ENCODE measurements at regions not wholly inside any gene's neighbourhood (a gene's known extent, or its start where the extent isn't known, plus 50 kb on each side); places are given as distances from the start of the nearest gene placed in this dataset.

DNA sequence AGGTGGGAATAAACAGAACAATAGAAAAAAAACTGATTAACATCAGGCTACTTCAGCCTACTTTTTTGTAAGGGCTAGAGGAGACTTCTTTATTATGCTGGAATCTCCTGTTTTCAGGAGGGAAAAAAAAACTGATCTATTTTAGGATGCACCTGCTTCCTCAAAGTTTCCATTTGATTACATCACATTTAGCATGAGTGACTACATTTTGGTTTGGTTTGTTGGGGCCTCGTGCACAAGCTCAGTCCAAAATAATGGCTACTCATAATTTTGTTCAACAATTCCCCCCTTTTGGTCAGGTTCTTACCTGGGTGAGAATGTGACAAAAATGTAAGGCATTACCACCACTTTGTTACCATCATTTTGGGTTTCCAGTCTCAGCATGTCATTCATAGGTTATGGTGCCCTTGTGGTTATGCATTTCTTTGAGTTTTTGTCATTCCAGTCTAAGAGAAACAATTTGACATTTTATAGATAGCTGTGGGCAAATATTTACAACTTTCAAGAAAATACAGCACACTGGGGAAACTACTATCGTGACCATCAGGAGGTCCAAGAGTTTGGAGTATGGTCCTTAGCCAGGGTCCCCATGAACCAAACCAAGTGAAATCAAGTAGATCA is 93.6 kb upstream of the ATP11B start:
- intact Hi-C loops (cut with micrococcal nuclease) = no loop called here
- no peak for FAIRE-seq
- POLR2A ChIA-PET = no interaction called here

More for the DNA sequence above, 93.6 kb upstream of the ATP11B start:
- Histone ChIP-seq H2AFZ (ENCODE audit: low read depth, low read length) (no peak overlapping the region), H3K9ac (replicated peaks; ENCODE audit: extremely low read depth, insufficient read depth, low read length) (no peak overlapping the region), H3K4me1 (ENCODE audit: control insufficient read depth, extremely low read depth, insufficient read depth, low read length) (no peaks in the 10 kb centered on the region), H3K27me3 (ENCODE audit: control insufficient read depth in 2 of 2, insufficient read depth in 2 of 2, low read length in 2 of 2) (peaks cover 0 to 3% of the 10 kb centered on the region in 2 experiments), H3K79me2 (ENCODE audit: control insufficient read depth, insufficient read depth, low read length) (no peaks in the 10 kb centered on the region), H3K9me3 (replicated peaks; ENCODE audit: control insufficient read depth, insufficient read depth, low read length) (no peaks in the 10 kb centered on the region), H3K4me3 (replicated peaks in 1 of 3; ENCODE audit: insufficient read depth in 1 of 3, low read depth in 1 of 3, low read length in 3 of 3) (no peak overlapping the region), H3K36me3 (ENCODE audit: control insufficient read depth in 2 of 2, extremely low read depth in 1 of 2, insufficient read depth in 2 of 2, low read length in 2 of 2) (no peaks in the 10 kb centered on the region), H4K20me1 (replicated peaks; ENCODE audit: control insufficient read depth, extremely low read depth, insufficient read depth, low read length) (no peaks in the 10 kb centered on the region), H3K27ac (ENCODE audit: insufficient read depth, low read depth, low read length) (no peak overlapping the region), H3K9me1 (replicated peaks; ENCODE audit: control insufficient read depth, extremely low read depth, insufficient read depth, low read length) (no peaks in the 10 kb centered on the region), H3K4me2 (ENCODE audit: insufficient read depth, low read length) (no peak overlapping the region)
- DNase-seq (ENCODE audit: low read depth, low spot score) = no peak
- CTCF ChIA-PET = no interaction called here
- no TSS peak for BruUV-seq (replicated peaks)
- TF ChIP-seq JUN (IDR thresholded peaks at IDR 0.05; ENCODE audit: borderline replicate concordance, insufficient read depth, insufficient read length, low read depth) (no peak), CTCF (IDR thresholded peaks at IDR 0.05; ENCODE audit: extremely low read depth in 1 of 2, insufficient read depth in 1 of 2, low read depth in 1 of 2, low read length in 2 of 2) (no peak), GATA2 (IDR thresholded peaks at IDR 0.05; ENCODE audit: insufficient read depth, insufficient read length, low read depth, low read length) (no peak), FOS (IDR thresholded peaks at IDR 0.05; ENCODE audit: borderline replicate concordance, insufficient read depth, low read length) (no peak)
- TF ChIP-seq, protein P1, sequence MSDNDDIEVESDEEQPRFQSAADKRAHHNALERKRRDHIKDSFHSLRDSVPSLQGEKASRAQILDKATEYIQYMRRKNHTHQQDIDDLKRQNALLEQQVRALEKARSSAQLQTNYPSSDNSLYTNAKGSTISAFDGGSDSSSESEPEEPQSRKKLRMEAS (IDR thresholded peaks at IDR 0.05; ENCODE audit: insufficient read depth, insufficient read length) = no peak
- dilution Hi-C loops (cut with MboI; ENCODE audit: extremely low pct_ligation_motif_present, low sequenced_read_pairs) = no loop called here
